HEK293T (cell line): ENCODE measurements at regions not wholly inside any gene's neighbourhood (a gene's known extent, or its start where the extent isn't known, plus 50 kb on each side); places are given as distances from the start of the nearest gene placed in this dataset.
"Not testable (repeated sequence)": the region's sequence is repeated elsewhere in the genome, so short reads cannot be mapped to it uniquely, and the experiment has no call there.

Experiments used
- BHLHE40 ChIP-seq: fragments of 450-650 bp; IDR thresholded peaks from 2 replicates; pipeline ENCODE4 v1.6.1; 2016; ENCODE audit warnings: mild to moderate bottlenecking, moderate library complexity, borderline replicate concordance
- CTBP1 ChIP-seq: fragments of 450-650 bp; IDR thresholded peaks from 2 replicates; pipeline ENCODE4 v1.6.1; 2016; ENCODE audit warnings: borderline replicate concordance
- ELF4 ChIP-seq: fragments of 450-650 bp; IDR thresholded peaks from 2 replicates; pipeline ENCODE4 v1.6.1; 2017; ENCODE audit warnings: antibody characterized with exemption
- FOXA1 ChIP-seq: fragments of 450-650 bp; IDR thresholded peaks from 2 replicates; pipeline ENCODE4 v1.6.1; 2016; ENCODE audit warnings: mild to moderate bottlenecking
- FOXK2 ChIP-seq: fragments of 450-650 bp; IDR thresholded peaks from 2 replicates; pipeline ENCODE4 v1.6.1; 2016; ENCODE audit warnings: mild to moderate bottlenecking
- FOXM1 ChIP-seq: fragments of 450-650 bp; IDR thresholded peaks from 2 replicates; pipeline ENCODE4 v1.6.1; 2017; ENCODE audit warnings: mild to moderate bottlenecking, borderline replicate concordance
- HDGF ChIP-seq: fragments of 450-650 bp; IDR thresholded peaks from 2 replicates; pipeline ENCODE4 v1.6.1; 2017; ENCODE audit warnings: antibody characterized with exemption, borderline replicate concordance
- SP1 ChIP-seq: fragments of 450-650 bp; IDR thresholded peaks from 2 replicates; pipeline ENCODE4 v1.6.1; 2017
- TARDBP ChIP-seq: fragments of 450-650 bp; IDR thresholded peaks from 2 replicates; pipeline ENCODE4 v1.6.1; 2016
- ZNF384 ChIP-seq: fragments of 450-650 bp; IDR thresholded peaks from 2 replicates; pipeline ENCODE4 v1.6.1; 2016
- TF ChIP-seq, protein P1 (sequence below): fragments of 450-650 bp; IDR thresholded peaks from 2 replicates; pipeline ENCODE4 v1.6.1; 2016

DNA sequence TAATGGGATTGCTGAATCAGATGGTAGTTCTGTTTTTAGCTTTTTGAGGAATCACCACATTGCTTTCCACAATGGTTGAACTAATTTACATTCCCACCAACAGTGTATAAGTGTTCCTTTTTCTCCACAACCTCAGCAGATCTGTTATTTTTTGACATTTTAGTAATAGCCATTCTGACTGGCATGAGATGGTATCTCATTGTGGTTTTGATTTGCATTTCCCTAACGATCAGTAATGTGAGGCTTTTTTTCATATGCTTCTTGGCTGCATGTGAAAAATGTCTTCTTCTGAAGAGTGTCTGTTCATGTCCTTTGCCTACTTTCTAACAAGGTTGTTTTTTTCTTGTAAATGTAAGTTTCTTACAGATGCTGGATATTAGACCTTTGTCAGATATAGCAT lies 402.4 kb downstream of the MAT2B start:
- TF ChIP-seq CTBP1, ZNF384, BHLHE40, FOXM1, SP1, TARDBP, FOXK2, HDGF, ELF4, FOXA1: not testable (repeated sequence)
- TF ChIP-seq, protein P1, sequence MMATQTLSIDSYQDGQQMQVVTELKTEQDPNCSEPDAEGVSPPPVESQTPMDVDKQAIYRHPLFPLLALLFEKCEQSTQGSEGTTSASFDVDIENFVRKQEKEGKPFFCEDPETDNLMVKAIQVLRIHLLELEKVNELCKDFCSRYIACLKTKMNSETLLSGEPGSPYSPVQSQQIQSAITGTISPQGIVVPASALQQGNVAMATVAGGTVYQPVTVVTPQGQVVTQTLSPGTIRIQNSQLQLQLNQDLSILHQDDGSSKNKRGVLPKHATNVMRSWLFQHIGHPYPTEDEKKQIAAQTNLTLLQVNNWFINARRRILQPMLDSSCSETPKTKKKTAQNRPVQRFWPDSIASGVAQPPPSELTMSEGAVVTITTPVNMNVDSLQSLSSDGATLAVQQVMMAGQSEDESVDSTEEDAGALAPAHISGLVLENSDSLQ = not testable (repeated sequence)
